ENCODE measurements at regions not wholly inside any gene's neighbourhood (a gene's known extent, or its start where the extent isn't known, plus 50 kb on each side); places are given as distances from the start of the nearest gene placed in this dataset.

DNA sequence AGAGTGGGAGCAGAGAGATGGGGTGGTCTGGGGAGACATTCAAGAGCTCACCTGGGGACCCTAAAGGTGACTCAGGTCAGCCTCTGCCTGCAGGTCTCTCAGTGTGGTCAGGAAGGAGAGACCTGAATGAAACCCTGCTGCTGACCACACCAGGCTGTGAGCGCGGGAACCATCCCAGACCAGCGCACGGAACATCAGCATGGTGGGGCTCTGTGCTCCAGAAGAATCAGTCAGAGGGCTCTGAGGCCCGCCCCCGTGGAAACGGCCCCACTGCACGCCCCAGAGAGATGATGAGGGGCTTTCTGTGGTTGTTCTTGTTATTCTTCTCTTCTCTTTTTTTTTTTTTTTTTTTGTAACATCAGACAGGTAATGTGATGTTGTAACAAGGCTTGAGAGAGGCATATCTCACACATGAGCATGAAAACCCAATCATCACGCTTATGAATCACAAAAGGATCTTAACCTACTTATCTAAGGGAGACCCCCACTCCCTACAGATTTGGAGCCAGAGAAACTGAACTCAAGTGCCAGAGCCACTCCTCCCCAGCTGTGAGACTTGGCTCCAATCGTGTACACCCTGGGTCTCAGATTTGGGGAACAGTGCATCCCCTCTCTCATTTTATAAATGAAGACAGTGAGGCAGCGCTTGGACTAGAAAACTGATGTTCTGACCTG is 302.2 kb downstream of the EIPR1 start:
- TF ChIP-seq, protein P1, sequence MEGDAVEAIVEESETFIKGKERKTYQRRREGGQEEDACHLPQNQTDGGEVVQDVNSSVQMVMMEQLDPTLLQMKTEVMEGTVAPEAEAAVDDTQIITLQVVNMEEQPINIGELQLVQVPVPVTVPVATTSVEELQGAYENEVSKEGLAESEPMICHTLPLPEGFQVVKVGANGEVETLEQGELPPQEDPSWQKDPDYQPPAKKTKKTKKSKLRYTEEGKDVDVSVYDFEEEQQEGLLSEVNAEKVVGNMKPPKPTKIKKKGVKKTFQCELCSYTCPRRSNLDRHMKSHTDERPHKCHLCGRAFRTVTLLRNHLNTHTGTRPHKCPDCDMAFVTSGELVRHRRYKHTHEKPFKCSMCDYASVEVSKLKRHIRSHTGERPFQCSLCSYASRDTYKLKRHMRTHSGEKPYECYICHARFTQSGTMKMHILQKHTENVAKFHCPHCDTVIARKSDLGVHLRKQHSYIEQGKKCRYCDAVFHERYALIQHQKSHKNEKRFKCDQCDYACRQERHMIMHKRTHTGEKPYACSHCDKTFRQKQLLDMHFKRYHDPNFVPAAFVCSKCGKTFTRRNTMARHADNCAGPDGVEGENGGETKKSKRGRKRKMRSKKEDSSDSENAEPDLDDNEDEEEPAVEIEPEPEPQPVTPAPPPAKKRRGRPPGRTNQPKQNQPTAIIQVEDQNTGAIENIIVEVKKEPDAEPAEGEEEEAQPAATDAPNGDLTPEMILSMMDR (conservative IDR thresholded peaks at IDR 0.05), result no peak
- no peak for TF ChIP-seq EZH2 (IDR thresholded peaks at IDR 0.05; ENCODE audit: low read depth)

Data from PC-9 (cell line).